Fibroblast of skin of left biceps (primary cell): ENCODE measurements at regions not wholly inside any gene's neighbourhood (a gene's known extent, or its start where the extent isn't known, plus 50 kb on each side); places are given as distances from the start of the nearest gene placed in this dataset.
"Not testable (repeated sequence)": the region's sequence is repeated elsewhere in the genome, so short reads cannot be mapped to it uniquely, and the experiment has no call there.

ENCODE experiments used
- DNase-seq, 2 experiments: peaks; one replicate each; pipeline ENCODE4 v3.0.0-alpha.2; 2013; ENCODE audit warnings: low read depth in 2 of 2

GRCh38 chr1:25022361-25023189, 92.5 kb upstream of the RUNX3 start:
- DNase-seq = peak; percentile 87 to 88

- DNase-seq = no peak
These were observed 91.6 kb upstream of the RUNX3 start for GRCh38 chr1:25021591-25022215.

GRCh38 chr1:25020851-25021590, 90.9 kb upstream of the RUNX3 start:
- DNase-seq = no peak

- no peak for DNase-seq
These were observed 90.2 kb upstream of the RUNX3 start for GRCh38 chr1:25020173-25020845.

- DNase-seq = no peak
These were observed 89.5 kb upstream of the RUNX3 start for GRCh38 chr1:25019337-25020172.

- DNase-seq = no peak
These were observed 88.9 kb upstream of the RUNX3 start for GRCh38 chr1:25018943-25019336.

GRCh38 chr1:25018110-25018735, 88.1 kb upstream of the RUNX3 start:
- DNase-seq = peak; percentile 23 to 28

GRCh38 chr1:25017436-25018109, 87.5 kb upstream of the RUNX3 start:
- no peak for DNase-seq

GRCh38 chr1:25012966-25013962, 83.2 kb upstream of the RUNX3 start:
- DNase-seq = no peak

GRCh38 chr1:25011943-25012638, 82.0 kb upstream of the RUNX3 start:
- DNase-seq = no peak

GRCh38 chr1:25011275-25011674, 81.2 kb upstream of the RUNX3 start:
- DNase-seq = no peak

GRCh38 chr1:25009671-25010262, 79.7 kb upstream of the RUNX3 start:
- DNase-seq = no peak

GRCh38 chr1:25008192-25008485, 78.1 kb upstream of the RUNX3 start:
- no peak for DNase-seq

- DNase-seq = not testable (repeated sequence)
These were observed 77.5 kb upstream of the RUNX3 start for GRCh38 chr1:25007390-25008191.

- DNase-seq = no peak
These were observed 76.7 kb upstream of the RUNX3 start for GRCh38 chr1:25006770-25007169.

GRCh38 chr1:25004355-25004754, 74.3 kb upstream of the RUNX3 start:
- DNase-seq = no peak
